H9 (cell line): ENCODE measurements at regions not wholly inside any gene's neighbourhood (a gene's known extent, or its start where the extent isn't known, plus 50 kb on each side); places are given as distances from the start of the nearest gene placed in this dataset.
"Not testable (repeated sequence)": the region's sequence is repeated elsewhere in the genome, so short reads cannot be mapped to it uniquely, and the experiment has no call there.

ENCODE experiments used
- DNase-seq: peaks from one replicate; pipeline ENCODE4 v3.0.0-alpha.2; 2017
- H2AFZ ChIP-seq: one replicate; pipeline ENCODE4 v1.6.1; 2013; ENCODE audit warnings: mild to moderate bottlenecking, low read length, control low read depth, moderate library complexity
- H2AK5ac ChIP-seq: 2 replicates; pipeline ENCODE4 v1.6.1; 2013; ENCODE audit warnings: low read length, control low read depth, mixed read lengths; ENCODE audit not compliant: insufficient read length
- H2BK120ac ChIP-seq: one replicate; pipeline ENCODE4 v1.6.1; 2013; ENCODE audit warnings: low read depth, mild to moderate bottlenecking, low read length, control low read depth, inconsistent platforms; ENCODE audit not compliant: poor library complexity, severe bottlenecking
- H2BK12ac ChIP-seq: 2 replicates; pipeline ENCODE4 v1.6.1; 2013; ENCODE audit warnings: low read length, control low read depth, mixed read lengths, low read depth; ENCODE audit not compliant: insufficient read length
- H2BK15ac ChIP-seq: 2 replicates; pipeline ENCODE4 v1.6.1; 2013; ENCODE audit warnings: low read depth, low read length, control low read depth
- H2BK20ac ChIP-seq: one replicate; pipeline ENCODE4 v1.6.1; 2013; ENCODE audit warnings: low read depth, mild to moderate bottlenecking, low read length, control low read depth, inconsistent platforms; ENCODE audit not compliant: poor library complexity, severe bottlenecking
- H2BK5ac ChIP-seq: 2 replicates; pipeline ENCODE4 v1.6.1; 2013; ENCODE audit warnings: low read length, control low read depth, mixed read lengths; ENCODE audit not compliant: insufficient read length
- H3K14ac ChIP-seq: 2 replicates; pipeline ENCODE4 v1.6.1; 2013; ENCODE audit warnings: low read length, control low read depth; ENCODE audit not compliant: insufficient read depth
- H3K18ac ChIP-seq: 2 replicates; pipeline ENCODE4 v1.6.1; 2013; ENCODE audit warnings: low read depth, mild to moderate bottlenecking, mixed read lengths, low read length, control low read depth; ENCODE audit not compliant: insufficient read length
- H3K23ac ChIP-seq: 2 replicates; pipeline ENCODE4 v1.6.1; 2013; ENCODE audit warnings: low read length, control low read depth, mixed read lengths, low read depth; ENCODE audit not compliant: insufficient read length
- H3K23me2 ChIP-seq: 2 replicates; pipeline ENCODE4 v1.6.1; 2013; ENCODE audit warnings: low read depth, mild to moderate bottlenecking, mixed read lengths, low read length, control low read depth; ENCODE audit not compliant: insufficient read length, poor library complexity, severe bottlenecking
- H3K27ac ChIP-seq: 2 replicates; pipeline ENCODE4 v1.5.1; 2013; ENCODE audit warnings: low read length, control low read depth, mixed read lengths, low read depth; ENCODE audit not compliant: insufficient read length
- H3K27me3 ChIP-seq: 2 replicates; pipeline ENCODE4 v1.6.1; 2013; ENCODE audit warnings: low read length, control low read depth, inconsistent platforms; ENCODE audit not compliant: insufficient read depth
- H3K4ac ChIP-seq: 2 replicates; pipeline ENCODE4 v1.6.1; 2013; ENCODE audit warnings: low read depth, mild to moderate bottlenecking, control low read depth, inconsistent platforms, low read length, moderate library complexity
- H3K4me1 ChIP-seq: 2 replicates; pipeline ENCODE4 v1.6.1; 2013; ENCODE audit warnings: low read length, control low read depth, inconsistent platforms; ENCODE audit not compliant: insufficient read depth
- H3K4me2 ChIP-seq: 2 replicates; pipeline ENCODE4 v1.6.1; 2013; ENCODE audit warnings: low read length, control low read depth, mixed read lengths; ENCODE audit not compliant: insufficient read length, insufficient read depth
- H3K56ac ChIP-seq: 2 replicates; pipeline ENCODE4 v1.6.1; 2013; ENCODE audit warnings: low read depth, mild to moderate bottlenecking, mixed read lengths, low read length, control low read depth; ENCODE audit not compliant: insufficient read length
- H3K79me1 ChIP-seq: 2 replicates; pipeline ENCODE4 v1.6.1; 2013; ENCODE audit warnings: low read depth, mild to moderate bottlenecking, moderate library complexity, low read length, control low read depth, inconsistent platforms; ENCODE audit not compliant: insufficient read depth, poor library complexity, severe bottlenecking
- H3K79me2 ChIP-seq: 2 replicates; pipeline ENCODE4 v1.6.1; 2013; ENCODE audit warnings: low read length, control low read depth, inconsistent platforms; ENCODE audit not compliant: insufficient read depth
- H3K9ac ChIP-seq: 2 replicates; pipeline ENCODE4 v1.6.1; 2013; ENCODE audit warnings: low read length, control low read depth, mixed read lengths; ENCODE audit not compliant: insufficient read length; ENCODE audit errors: extremely low read depth
- H3K9me3 ChIP-seq: one replicate; pipeline ENCODE4 v1.6.1; 2013; ENCODE audit warnings: low read depth, low read length, inconsistent platforms; ENCODE audit not compliant: control insufficient read depth
- H3T11ph ChIP-seq: one replicate; pipeline ENCODE4 v1.6.1; 2013; ENCODE audit warnings: mild to moderate bottlenecking, low read length, control low read depth, inconsistent platforms
- H4K20me1 ChIP-seq: one replicate; pipeline ENCODE4 v1.6.1; 2013; ENCODE audit not compliant: control insufficient read depth, insufficient read length, insufficient read depth
- H4K5ac ChIP-seq: 2 replicates; pipeline ENCODE4 v1.6.1; 2013; ENCODE audit warnings: low read depth, mild to moderate bottlenecking, mixed read lengths, low read length, control low read depth; ENCODE audit not compliant: insufficient read length
- H4K8ac ChIP-seq: replicated peaks from 2 replicates; pipeline ENCODE4 v1.6.1; 2013; ENCODE audit warnings: low read length, control low read depth, mixed read lengths, low read depth; ENCODE audit not compliant: insufficient read length
- H4K91ac ChIP-seq: 2 replicates; pipeline ENCODE4 v1.6.1; 2013; ENCODE audit warnings: low read depth, mild to moderate bottlenecking, moderate library complexity, mixed read lengths, low read length, control low read depth; ENCODE audit not compliant: insufficient read length
- H3K27ac Mint-ChIP-seq, 3 experiments: 2 replicates in 2 of 3; 3 replicates in 1 of 3; pipeline ENCODE4 v1.8.0; 2020 to 2021; ENCODE audit warnings: mixed read lengths in 3 of 3, mild to moderate bottlenecking in 1 of 3, moderate library complexity in 1 of 3
- H3K27me3 Mint-ChIP-seq: 2 replicates; pipeline ENCODE4 v1.8.0; 2021; ENCODE audit warnings: low read depth, mild to moderate bottlenecking, moderate library complexity, mixed read lengths
- H3K36me3 Mint-ChIP-seq, 3 experiments: 2 replicates in 2 of 3; 3 replicates in 1 of 3; pipeline ENCODE4 v1.8.0; 2020 to 2021; ENCODE audit warnings: low read depth in 3 of 3, mixed read lengths in 3 of 3; ENCODE audit not compliant: insufficient read depth in 1 of 3
- H3K4me1 Mint-ChIP-seq, 2 experiments: 2 replicates each; pipeline ENCODE4 v1.8.0; 2020; ENCODE audit warnings: mixed read lengths in 2 of 2
- H3K4me3 Mint-ChIP-seq, 2 experiments: 2 replicates in 1 of 2; 3 replicates in 1 of 2; pipeline ENCODE4 v1.8.0; 2020 to 2021; ENCODE audit warnings: mild to moderate bottlenecking in 2 of 2, mixed read lengths in 2 of 2, moderate library complexity in 1 of 2
- H3K9me3 Mint-ChIP-seq, 2 experiments: 2 replicates in 1 of 2; 3 replicates in 1 of 2; pipeline ENCODE4 v1.8.0; 2020; ENCODE audit warnings: mild to moderate bottlenecking in 2 of 2, mixed read lengths in 2 of 2, moderate library complexity in 1 of 2
- WGBS: extraction: QIAGEN DNeasy Blood & Tissue Kit; methylation state at CpG from one replicate; pipeline ENCODE4 v1.1.7; 2013; ENCODE audit warnings: missing lambda C conversion rate, low lambda C conversion rate, mixed read lengths; ENCODE audit not compliant: insufficient read length; ENCODE audit errors: extremely low coverage; 5-methylcytosine and 5-hydroxymethylcytosine counted together

DNA sequence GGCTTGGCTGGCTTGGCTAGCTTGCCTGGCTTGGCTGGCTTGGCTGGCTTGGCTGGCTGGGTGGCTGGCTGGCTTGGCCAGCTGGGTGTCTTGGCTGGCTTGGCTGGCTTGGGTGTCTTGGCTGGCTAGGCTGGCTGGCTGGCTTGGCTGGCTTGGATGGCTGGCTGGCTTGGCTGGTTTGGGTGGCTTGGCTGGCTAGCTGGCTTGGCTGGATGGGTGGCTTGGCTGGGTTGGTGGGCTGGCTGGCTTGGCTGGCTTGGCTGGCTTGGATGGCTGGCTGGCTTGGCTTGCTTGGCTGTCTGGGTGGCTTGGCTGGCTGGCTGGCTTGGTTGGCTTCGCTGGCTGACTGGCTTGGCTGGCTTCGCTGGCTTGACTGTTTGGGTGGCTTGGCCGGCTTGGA is 242.3 kb upstream of the POTEB2 start:
- H3K79me2 ChIP-seq, H3K9ac ChIP-seq, H3K4me1 Mint-ChIP-seq, H2BK15ac ChIP-seq, H2AFZ ChIP-seq, H3K36me3 Mint-ChIP-seq, H3T11ph ChIP-seq, H2BK20ac ChIP-seq, H2AK5ac ChIP-seq, H3K4me1 ChIP-seq, H3K23me2 ChIP-seq, H4K20me1 ChIP-seq, H4K8ac ChIP-seq, H2BK12ac ChIP-seq, DNase-seq, H4K5ac ChIP-seq, H3K9me3 ChIP-seq, H3K79me1 ChIP-seq, H3K14ac ChIP-seq, H3K23ac ChIP-seq, H2BK5ac ChIP-seq, H3K56ac ChIP-seq, H4K91ac ChIP-seq, H3K4me3 Mint-ChIP-seq, H3K4me2 ChIP-seq, H3K27me3 Mint-ChIP-seq, H3K27ac Mint-ChIP-seq, H3K18ac ChIP-seq, H3K27me3 ChIP-seq, H3K27ac ChIP-seq, H2BK120ac ChIP-seq, H3K4ac ChIP-seq: not testable (repeated sequence)
- H3K9me3 Mint-ChIP-seq = peaks cover 8 to 14% of the 10 kb centered on the region in 2 experiments; a peak in 4 of 5 replicates
- no CpG with 5 or more reads among the region's 3 CpGs for WGBS

- H3K9me3 Mint-ChIP-seq = peaks cover 10 to 16% of the 10 kb centered on the region in 2 experiments; a peak in 4 of 5 replicates
- H4K5ac ChIP-seq, H3K14ac ChIP-seq, H3K18ac ChIP-seq, H3K23ac ChIP-seq, H3K4me1 Mint-ChIP-seq, H3K79me1 ChIP-seq, H3K4ac ChIP-seq, H2BK12ac ChIP-seq, H4K20me1 ChIP-seq, DNase-seq, H3K9me3 ChIP-seq, H2BK15ac ChIP-seq, H3T11ph ChIP-seq, H3K4me1 ChIP-seq, H4K91ac ChIP-seq, H3K27ac Mint-ChIP-seq, H3K79me2 ChIP-seq, H3K4me2 ChIP-seq, H2BK20ac ChIP-seq, H3K4me3 Mint-ChIP-seq, H2BK120ac ChIP-seq, H2AK5ac ChIP-seq, H3K56ac ChIP-seq, H3K36me3 Mint-ChIP-seq, H3K23me2 ChIP-seq, H3K9ac ChIP-seq, H2BK5ac ChIP-seq, H3K27ac ChIP-seq, H3K27me3 Mint-ChIP-seq, H3K27me3 ChIP-seq, H2AFZ ChIP-seq, H4K8ac ChIP-seq: not testable (repeated sequence)
- WGBS = no CpG with 5 or more reads among the region's 10 CpGs
Measured at GRCh38 chr15:21107399-21108381, 241.6 kb upstream of the POTEB2 start.
